OCI-LY7 (cell line): ENCODE measurements at regions not wholly inside any gene's neighbourhood (a gene's known extent, or its start where the extent isn't known, plus 50 kb on each side); places are given as distances from the start of the nearest gene placed in this dataset.

Experiments used
- CTCF ChIP-seq: fragments of 200-600 bp; sonication (generic); conservative IDR thresholded peaks from 2 replicates; pipeline ENCODE4 v1.5.1; 2014; ENCODE audit warnings: mild to moderate bottlenecking, antibody characterized with exemption, low read length, moderate library complexity, mixed read lengths
- EZH2phosphoT487 ChIP-seq: fragments of 200-600 bp; sonication (generic); IDR thresholded peaks from 2 replicates; pipeline ENCODE4 v1.6.1; 2018; ENCODE audit warnings: low read depth, borderline replicate concordance, mild to moderate bottlenecking, mixed run types, antibody characterized with exemption, low read length, moderate library complexity, mixed read lengths

- TF ChIP-seq CTCF (no peak), EZH2phosphoT487 (no peak)
These were observed 220.4 kb downstream of the FAM76B start for GRCh38 chr11:95569207-95569606.
